Thoracic aorta (tissue), 2 donors: ENCODE measurements at regions not wholly inside any gene's neighbourhood (a gene's known extent, or its start where the extent isn't known, plus 50 kb on each side); places are given as distances from the start of the nearest gene placed in this dataset.

Source experiments
- ATAC-seq: fragments of 150-250 bp; one replicate; pipeline ENCODE4 v1.8.0; 2017; ENCODE audit warnings: low read depth; ENCODE audit not compliant: insufficient number of reproducible peaks, low FRiP score
- DNase-seq: peaks from one replicate; pipeline ENCODE4 v3.0.0-alpha.2; 2020; ENCODE audit warnings: low spot score
- H3K27ac ChIP-seq, 2 donors: fragments of 200-600 bp; sonication (generic); 1 replicate in 1 of 2; 2 replicates in 1 of 2; pipeline ENCODE4 v1.5.1; 2016; ENCODE audit warnings: mild to moderate bottlenecking in 2 of 2, moderate library complexity in 2 of 2
- H3K27me3 ChIP-seq: fragments of 200-600 bp; sonication (generic); replicated peaks from 2 replicates; pipeline ENCODE4 v1.6.0; 2016; ENCODE audit warnings: mild to moderate bottlenecking; ENCODE audit not compliant: insufficient read depth
- H3K36me3 ChIP-seq: fragments of 200-600 bp; sonication (generic); one replicate; pipeline ENCODE4 v1.5.1; 2016
- H3K4me1 ChIP-seq, 2 donors: fragments of 200-600 bp; sonication (generic); 1 replicate in 1 of 2; 2 replicates in 1 of 2; pipeline versions ENCODE4 v1.5.1 to v1.6.0; 2016; ENCODE audit warnings: low read depth in 2 of 2, mild to moderate bottlenecking in 1 of 2; ENCODE audit not compliant: control insufficient read depth in 1 of 2
- H3K4me3 ChIP-seq: fragments of 200-600 bp; sonication (generic); 2 replicates; pipeline ENCODE4 v1.5.1; 2016; ENCODE audit warnings: mild to moderate bottlenecking
- H3K9me3 ChIP-seq: fragments of 200-600 bp; sonication (generic); 2 replicates; pipeline ENCODE4 v1.5.1; 2016
- CTCF ChIP-seq: fragments of 200-600 bp; sonication (generic); IDR thresholded peaks from one replicate; pipeline ENCODE4 v1.5.1; 2019; ENCODE audit warnings: antibody characterized with exemption

- Histone ChIP-seq H3K27me3 (no peaks in the 10 kb centered on the region), H3K4me1 (no peaks in the 10 kb centered on the region), H3K4me3 (no peak overlapping the region), H3K36me3 (no peaks in the 10 kb centered on the region), H3K9me3 (no peaks in the 10 kb centered on the region), H3K27ac (no peak overlapping the region)
- no peak for DNase-seq
- ATAC-seq = no peak
- no peak for TF ChIP-seq CTCF
These were observed 81.6 kb upstream of the INPP4B start for GRCh38 chr4:142927721-142928120.

- H3K9me3 ChIP-seq = no peaks in the 10 kb centered on the region
- no peaks in the 10 kb centered on the region for H3K27me3 ChIP-seq
- no peak for TF ChIP-seq CTCF
- ATAC-seq = no peak
- H3K4me1 ChIP-seq = no peaks in the 10 kb centered on the region
- H3K4me3 ChIP-seq = no peak overlapping the region
- DNase-seq = no peak
- no peaks in the 10 kb centered on the region for H3K36me3 ChIP-seq
- H3K27ac ChIP-seq = no peak overlapping the region
These were observed 83.4 kb upstream of the INPP4B start for GRCh38 chr4:142929526-142929925.

GRCh38 chr4:142933207-142933606, 87.1 kb upstream of the INPP4B start:
- H3K36me3 ChIP-seq = no peaks in the 10 kb centered on the region
- no peak for TF ChIP-seq CTCF
- no peak for ATAC-seq

GRCh38 chr4:142940425-142941330, 94.6 kb upstream of the INPP4B start:
- H3K9me3 ChIP-seq = no peaks in the 10 kb centered on the region
- no peak for DNase-seq
- no peak for TF ChIP-seq CTCF
- H3K36me3 ChIP-seq = no peaks in the 10 kb centered on the region
- no peak for ATAC-seq
- H3K4me3 ChIP-seq = no peak overlapping the region
- H3K27ac ChIP-seq = no peak overlapping the region
- H3K4me1 ChIP-seq = no peaks in the 10 kb centered on the region
- H3K27me3 ChIP-seq = no peaks in the 10 kb centered on the region

More at GRCh38 chr4:142933207-142933606, 87.1 kb upstream of the INPP4B start:
- Histone ChIP-seq H3K27ac (no peak overlapping the region), H3K4me3 (no peak overlapping the region), H3K4me1 (no peaks in the 10 kb centered on the region), H3K27me3 (no peaks in the 10 kb centered on the region), H3K9me3 (no peaks in the 10 kb centered on the region)
- no peak for DNase-seq

- H3K9me3 ChIP-seq = peaks cover 13% of the 10 kb centered on the region
- H3K4me3 ChIP-seq = no peak overlapping the region
- H3K4me1 ChIP-seq = no peaks in the 10 kb centered on the region
- DNase-seq = no peak
- no peaks in the 10 kb centered on the region for H3K36me3 ChIP-seq
- no peak for ATAC-seq
- H3K27ac ChIP-seq = no peak overlapping the region
- no peak for TF ChIP-seq CTCF
- no peaks in the 10 kb centered on the region for H3K27me3 ChIP-seq
These were observed 98.5 kb upstream of the INPP4B start for GRCh38 chr4:142944565-142944964.
